CD1c-positive myeloid dendritic cell (primary cell): ENCODE measurements at regions not wholly inside any gene's neighbourhood (a gene's known extent, or its start where the extent isn't known, plus 50 kb on each side); places are given as distances from the start of the nearest gene placed in this dataset.
"Not testable (repeated sequence)": the region's sequence is repeated elsewhere in the genome, so short reads cannot be mapped to it uniquely, and the experiment has no call there.

Experiments used
- DNase-seq: peaks from one replicate; pipeline ENCODE4 v3.0.0-alpha.2; 2016; ENCODE audit errors: extremely low spot score

- DNase-seq = no peak
These were observed 245.2 kb upstream of the SDK2 start for GRCh38 chr17:73889439-73889838.

DNA sequence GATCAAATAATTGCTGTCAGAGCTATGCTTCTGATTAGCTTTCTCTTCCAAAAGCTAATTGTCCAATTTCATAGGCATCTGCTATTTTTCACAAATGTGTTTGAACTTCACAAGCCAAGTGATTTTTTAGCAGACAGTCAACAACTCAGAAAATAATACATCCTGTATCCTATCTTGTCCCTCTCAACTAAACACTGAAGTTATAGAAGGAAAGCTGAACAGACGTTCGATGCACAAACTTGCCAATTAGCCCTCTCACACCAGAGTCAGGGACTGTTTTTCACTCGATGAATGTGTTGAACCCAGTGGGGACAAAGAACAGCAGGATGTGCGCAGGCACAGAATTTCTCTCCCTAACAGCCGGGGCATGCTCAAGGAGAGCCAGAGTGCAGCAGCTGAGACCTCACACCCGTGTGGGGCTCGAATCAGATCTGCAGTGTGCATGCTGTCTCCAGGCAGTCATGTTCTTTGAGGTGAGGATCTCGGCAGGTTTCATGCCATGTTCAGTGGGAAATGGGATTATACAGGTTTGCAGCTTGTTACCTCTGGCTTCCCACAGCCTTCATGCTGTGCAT is 246.7 kb upstream of the SDK2 start:
- DNase-seq = no peak

DNA sequence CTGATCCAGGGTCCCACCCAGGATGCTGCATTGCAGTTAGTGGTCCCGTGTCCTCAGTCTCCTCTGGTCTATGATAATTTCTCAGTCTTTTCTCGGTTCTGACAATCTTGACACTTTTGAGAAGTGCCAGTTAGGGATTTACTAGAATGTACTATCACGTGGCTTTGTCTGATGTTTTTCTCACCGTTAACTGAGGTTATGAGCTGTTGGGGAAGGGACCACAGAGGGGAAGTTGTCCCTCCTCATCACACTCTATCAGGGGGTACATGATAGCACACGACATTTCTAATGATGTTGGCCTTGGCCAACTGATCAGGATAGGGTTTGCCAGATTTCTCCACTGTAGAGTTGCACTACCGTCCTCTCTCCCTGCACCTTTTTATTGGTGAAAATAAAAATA is 250.9 kb upstream of the SDK2 start:
- DNase-seq = no peak

- no peak for DNase-seq
These were observed 252.7 kb upstream of the SDK2 start for GRCh38 chr17:73896966-73897365.

DNA sequence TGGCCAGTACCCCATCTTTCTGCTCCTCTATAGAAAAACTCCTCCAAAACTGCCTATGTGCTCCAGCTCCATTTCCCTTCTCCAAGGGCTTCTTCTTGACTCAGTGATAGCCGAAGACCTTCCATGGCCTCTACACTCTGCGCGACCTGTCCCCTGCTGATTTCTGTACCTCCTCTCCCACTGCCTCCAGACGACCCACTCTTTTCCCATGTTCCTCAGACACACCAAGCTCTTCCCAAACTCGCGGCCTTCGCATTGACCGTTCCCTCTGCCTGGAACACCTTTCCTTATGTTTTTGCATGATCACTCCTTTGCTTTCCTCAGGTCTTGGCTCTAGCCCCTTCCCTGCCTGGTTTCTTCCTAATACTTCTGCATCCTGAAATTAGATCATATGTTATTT is 255.6 kb upstream of the SDK2 start:
- no peak for DNase-seq

DNA sequence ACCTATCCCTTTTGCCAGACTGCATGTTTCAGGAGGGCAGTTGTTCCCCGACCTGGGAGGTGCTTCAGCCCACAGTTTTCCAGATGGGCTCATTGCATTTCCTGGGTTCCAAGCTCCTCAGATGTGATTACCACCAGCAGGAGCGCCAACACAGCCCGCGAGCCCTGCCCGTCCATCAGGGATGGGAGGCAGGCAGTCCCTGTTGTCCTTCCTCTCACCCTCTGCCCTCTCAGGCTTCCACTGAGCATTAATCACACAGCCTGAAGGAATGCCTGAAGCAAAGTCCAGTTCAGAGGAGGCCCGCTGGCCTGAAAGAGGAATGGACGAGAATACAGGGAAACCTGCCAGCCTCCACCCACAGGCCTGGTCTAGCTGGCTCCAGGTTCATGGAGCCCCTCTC is 256.3 kb upstream of the SDK2 start:
- DNase-seq = no peak

GRCh38 chr17:73901249-73901648 is 257.0 kb upstream of the SDK2 start:
- DNase-seq = no peak

GRCh38 chr17:73901661-73902415 is 257.6 kb upstream of the SDK2 start:
- peak; percentile 58 for DNase-seq

GRCh38 chr17:73902416-73903181 is 258.4 kb upstream of the SDK2 start:
- DNase-seq = peak; percentile 35

DNA sequence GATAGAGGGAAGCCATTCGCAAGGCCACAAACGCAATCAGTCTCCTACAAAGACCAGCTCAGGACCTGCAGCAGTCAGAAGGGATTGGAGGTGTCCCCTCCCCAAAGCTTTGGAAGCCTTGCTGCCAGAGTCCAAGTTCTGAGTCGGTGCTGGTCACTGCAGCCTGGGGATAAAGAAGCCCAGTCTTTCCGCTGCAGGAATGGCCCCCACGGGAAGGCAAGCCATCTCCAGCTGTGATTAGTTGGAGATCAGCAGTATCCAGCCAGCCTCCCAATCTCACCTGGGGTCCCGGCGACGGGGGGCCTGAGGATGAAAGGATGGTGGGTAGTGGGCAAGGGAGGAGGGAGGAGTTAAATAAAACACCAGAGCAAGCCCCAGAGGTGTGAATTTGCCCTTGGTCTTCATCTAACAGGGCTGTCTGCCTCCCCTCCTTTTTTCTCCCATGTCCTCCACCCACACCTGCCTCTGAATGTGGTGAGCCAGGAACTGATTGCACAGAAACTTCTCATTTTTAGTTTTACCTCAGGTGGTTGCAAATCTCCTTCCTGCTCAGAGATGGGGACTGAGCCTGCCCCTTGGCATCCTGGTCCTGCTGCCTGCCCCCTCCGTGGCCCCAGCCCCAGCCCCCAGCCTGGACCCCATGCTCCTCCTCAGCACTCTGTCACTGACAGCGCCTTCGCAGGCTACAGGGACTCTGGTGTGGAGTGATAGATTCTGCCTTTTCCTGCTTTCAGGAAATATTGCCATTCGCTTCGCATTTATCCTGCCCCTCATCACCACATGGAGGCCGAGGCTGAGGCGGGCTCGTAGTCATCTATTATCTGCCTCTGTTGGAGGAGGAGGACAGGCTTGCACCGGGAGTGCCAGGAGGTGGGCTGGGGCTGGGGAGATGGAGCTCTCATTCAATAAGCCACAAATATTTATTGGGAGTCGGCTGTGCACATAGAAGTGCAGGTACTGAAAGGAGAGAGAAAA is 262.9 kb upstream of the SDK2 start:
- no peak for DNase-seq

- DNase-seq = no peak
These were observed 264.9 kb upstream of the SDK2 start for GRCh38 chr17:73909186-73909585.

DNA sequence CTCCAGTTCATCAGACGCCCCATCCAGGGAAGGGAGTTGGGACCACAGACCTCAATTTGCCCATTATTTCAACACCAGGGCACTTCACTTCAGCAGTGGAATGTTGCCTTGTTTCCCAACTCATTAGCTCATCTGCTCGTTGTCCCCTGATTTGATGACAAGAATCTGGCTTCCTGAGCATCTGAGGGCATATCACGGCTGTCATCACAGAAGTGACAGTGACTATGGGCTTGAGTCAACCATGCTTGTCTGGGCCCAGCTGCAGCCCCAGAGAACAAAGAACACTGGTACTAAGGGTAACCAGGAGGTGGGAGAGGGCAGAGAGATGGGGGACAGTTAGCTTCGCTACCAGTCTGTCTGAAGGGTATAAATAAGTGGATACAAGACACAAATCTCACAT is 266.0 kb upstream of the SDK2 start:
- no peak for DNase-seq

- DNase-seq = no peak
These were observed 266.7 kb upstream of the SDK2 start for GRCh38 chr17:73910821-73911515.

GRCh38 chr17:73911726-73912372 is 267.6 kb upstream of the SDK2 start:
- no peak for DNase-seq

DNA sequence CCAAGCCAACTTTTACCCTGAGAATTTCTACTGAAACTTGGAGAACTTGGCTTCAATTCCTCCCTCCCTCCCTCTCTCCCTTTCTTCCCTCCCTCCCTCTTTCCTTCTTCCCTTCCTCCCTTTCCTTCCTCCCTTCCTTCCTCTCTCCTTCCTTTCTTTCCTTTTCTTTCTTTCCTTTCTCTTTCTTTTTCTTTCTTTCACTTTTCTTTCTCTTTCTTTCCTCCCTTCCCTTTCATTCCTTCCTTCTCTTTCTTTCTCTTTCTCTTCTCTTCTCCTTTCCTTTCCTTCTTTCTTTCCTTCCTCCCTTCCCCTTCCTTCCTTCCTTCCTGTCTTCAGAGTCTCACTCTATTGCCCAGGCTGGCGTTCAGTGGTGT is 268.1 kb upstream of the SDK2 start:
- no peak for DNase-seq

DNA sequence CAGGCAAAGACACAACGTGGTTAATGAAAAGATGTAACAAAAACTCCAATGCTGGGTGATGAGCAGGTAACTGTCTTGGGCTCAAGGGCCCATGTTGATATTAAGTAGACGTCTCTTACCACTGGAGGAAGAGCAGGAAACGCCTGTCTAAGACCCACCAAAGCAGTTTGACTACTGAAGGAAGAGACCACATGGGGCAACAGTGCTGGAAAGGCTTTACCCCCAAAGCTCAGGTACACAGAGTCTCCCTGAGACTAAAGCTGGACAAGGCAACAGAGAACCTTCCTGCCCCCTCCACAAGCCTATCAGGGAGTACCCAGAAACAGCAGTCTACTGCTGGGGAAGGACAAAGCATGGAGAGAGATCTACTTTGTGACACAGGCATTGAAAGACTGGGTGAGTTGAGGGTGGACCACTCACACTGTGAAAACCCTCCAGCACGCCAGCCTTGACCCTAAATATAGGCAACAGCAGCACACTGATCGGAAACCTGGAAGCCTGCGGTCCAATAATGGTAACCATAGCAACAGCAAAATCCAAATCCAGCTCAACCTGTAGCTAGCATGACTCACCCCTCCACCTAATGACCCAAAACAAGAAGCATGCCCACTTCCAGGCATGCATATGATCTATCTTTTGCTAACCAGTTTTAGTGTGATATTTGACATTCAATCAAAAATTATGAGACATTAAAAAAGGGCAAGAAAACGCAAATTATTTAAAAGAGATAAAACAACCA is 270.5 kb upstream of the SDK2 start:
- DNase-seq = no peak

GRCh38 chr17:73919033-73919432 is 274.8 kb upstream of the SDK2 start:
- not testable (repeated sequence) for DNase-seq

DNA sequence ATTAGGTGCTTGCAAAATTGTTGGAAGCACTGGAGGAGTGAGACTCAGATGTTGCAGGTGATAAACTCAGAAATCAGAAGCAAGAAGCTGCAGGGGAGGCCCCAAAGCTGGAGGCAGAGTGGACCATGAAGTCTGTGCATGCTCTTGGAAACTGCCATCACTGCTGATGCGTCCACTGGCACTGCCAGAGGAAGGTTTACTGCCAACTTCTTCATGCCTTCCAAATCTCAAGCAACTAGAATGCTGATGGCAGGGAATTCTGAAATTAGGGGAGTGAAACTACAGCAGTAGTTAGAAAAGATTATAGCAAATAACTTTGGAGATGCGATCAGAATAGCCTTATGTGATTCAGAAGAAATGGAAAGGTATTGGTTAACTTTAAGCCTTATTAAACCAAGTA is 277.1 kb upstream of the SDK2 start:
- no peak for DNase-seq

DNA sequence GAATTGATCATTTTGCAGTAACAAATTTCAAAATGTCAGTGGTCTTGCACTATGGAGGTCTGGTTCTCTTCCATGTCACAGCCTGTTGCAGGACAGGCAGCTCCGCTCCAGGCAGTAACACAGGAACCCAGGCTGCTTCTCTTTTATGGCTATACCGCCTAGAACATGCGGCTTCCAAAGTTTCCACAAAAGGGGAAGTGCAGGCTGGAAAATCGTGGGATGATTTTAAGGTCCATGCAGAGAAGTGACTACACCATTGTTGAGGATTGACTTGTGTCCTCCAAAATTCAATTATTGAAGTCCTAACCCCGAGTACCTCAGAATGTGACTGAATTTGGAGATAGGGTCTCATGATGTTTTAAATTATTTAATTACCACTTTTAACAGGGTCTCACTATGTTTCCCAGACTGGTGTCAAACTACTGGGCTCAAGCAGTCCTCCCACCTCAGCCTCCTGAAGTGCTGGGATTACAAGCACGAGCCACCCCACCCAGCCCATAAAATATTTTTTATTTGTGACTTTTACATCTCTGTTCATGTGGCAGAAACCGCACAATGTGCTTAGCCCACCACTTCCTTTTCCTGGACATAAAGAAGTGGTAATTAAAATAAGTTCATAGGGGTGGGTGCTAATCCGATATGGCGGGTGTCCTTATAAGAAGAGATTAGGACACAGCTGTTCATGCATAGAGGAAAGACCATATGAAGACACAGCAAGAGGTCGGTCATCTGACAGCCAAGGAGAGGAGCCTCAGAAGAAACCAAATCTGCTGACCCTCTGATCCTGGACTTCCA is 279.2 kb upstream of the RPL38 start:
- peak; percentile 2 for DNase-seq

GRCh38 chr17:73924909-73925186 is 278.6 kb upstream of the RPL38 start:
- DNase-seq = no peak
